SK-N-SH (cell line): ENCODE measurements at regions not wholly inside any gene's neighbourhood (a gene's known extent, or its start where the extent isn't known, plus 50 kb on each side); places are given as distances from the start of the nearest gene placed in this dataset.

ENCODE experiments used
- MXI1 ChIP-seq: IDR thresholded peaks from 2 replicates; pipeline ENCODE4 v1.6.1; 2012; ENCODE audit warnings: mild to moderate bottlenecking, low read depth, low read length, improper control_type of control experiment
- TF ChIP-seq, protein P1 (sequence below): fragments of 200-600 bp; sonication (generic); IDR thresholded peaks from 2 replicates; pipeline ENCODE4 v1.6.1; 2017; ENCODE audit warnings: antibody characterized with exemption, mild to moderate bottlenecking, moderate library complexity

GRCh38 chr1:29531596-29531995 is 295.3 kb downstream of the PTPRU start:
- no peak for TF ChIP-seq MXI1
- TF ChIP-seq, protein P1, sequence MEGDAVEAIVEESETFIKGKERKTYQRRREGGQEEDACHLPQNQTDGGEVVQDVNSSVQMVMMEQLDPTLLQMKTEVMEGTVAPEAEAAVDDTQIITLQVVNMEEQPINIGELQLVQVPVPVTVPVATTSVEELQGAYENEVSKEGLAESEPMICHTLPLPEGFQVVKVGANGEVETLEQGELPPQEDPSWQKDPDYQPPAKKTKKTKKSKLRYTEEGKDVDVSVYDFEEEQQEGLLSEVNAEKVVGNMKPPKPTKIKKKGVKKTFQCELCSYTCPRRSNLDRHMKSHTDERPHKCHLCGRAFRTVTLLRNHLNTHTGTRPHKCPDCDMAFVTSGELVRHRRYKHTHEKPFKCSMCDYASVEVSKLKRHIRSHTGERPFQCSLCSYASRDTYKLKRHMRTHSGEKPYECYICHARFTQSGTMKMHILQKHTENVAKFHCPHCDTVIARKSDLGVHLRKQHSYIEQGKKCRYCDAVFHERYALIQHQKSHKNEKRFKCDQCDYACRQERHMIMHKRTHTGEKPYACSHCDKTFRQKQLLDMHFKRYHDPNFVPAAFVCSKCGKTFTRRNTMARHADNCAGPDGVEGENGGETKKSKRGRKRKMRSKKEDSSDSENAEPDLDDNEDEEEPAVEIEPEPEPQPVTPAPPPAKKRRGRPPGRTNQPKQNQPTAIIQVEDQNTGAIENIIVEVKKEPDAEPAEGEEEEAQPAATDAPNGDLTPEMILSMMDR = no peak
